H1 (cell line): ENCODE measurements at regions not wholly inside any gene's neighbourhood (a gene's known extent, or its start where the extent isn't known, plus 50 kb on each side); places are given as distances from the start of the nearest gene placed in this dataset.
A peak's percentile ranks its signal among the peaks of the same experiment; 100 is the strongest.

Experiments
- BCL11A ChIP-seq, 2 experiments: IDR thresholded peaks; one replicate each; pipeline ENCODE4 v1.6.1; 2011; ENCODE audit warnings: low read depth in 2 of 2, low read length in 2 of 2, mild to moderate bottlenecking in 2 of 2
- CHD1 ChIP-seq: IDR thresholded peaks from 2 replicates; pipeline ENCODE4 v1.6.1; 2012; ENCODE audit warnings: low read depth, low read length, improper control_type of control experiment
- EZH2 ChIP-seq: fragments of 200-600 bp; sonication (generic); IDR thresholded peaks from 2 replicates; pipeline ENCODE4 v1.7.1; 2012; ENCODE audit warnings: low read depth, mild to moderate bottlenecking, moderate library complexity, low read length, inconsistent platforms; ENCODE audit not compliant: severe bottlenecking
- SIRT6 ChIP-seq: IDR thresholded peaks from one replicate; pipeline ENCODE4 v1.7.1; 2012; ENCODE audit warnings: low read length, inconsistent platforms
- YY1 ChIP-seq: IDR thresholded peaks from 2 replicates; pipeline ENCODE4 v1.6.1; 2011; ENCODE audit warnings: low read depth, mild to moderate bottlenecking, low read length
- TF ChIP-seq, protein P1 (sequence below): fragments of 300-600 bp; sonication (generic); IDR thresholded peaks from 2 replicates; pipeline ENCODE4 v1.7.1; 2012; ENCODE audit warnings: low read length, moderate library complexity, mild to moderate bottlenecking, inconsistent platforms; ENCODE audit not compliant: insufficient replicate concordance
- TF ChIP-seq, protein P2 (sequence below): IDR thresholded peaks from 2 replicates; pipeline ENCODE4 v1.6.1; 2012; ENCODE audit warnings: low read length, inconsistent platforms

DNA sequence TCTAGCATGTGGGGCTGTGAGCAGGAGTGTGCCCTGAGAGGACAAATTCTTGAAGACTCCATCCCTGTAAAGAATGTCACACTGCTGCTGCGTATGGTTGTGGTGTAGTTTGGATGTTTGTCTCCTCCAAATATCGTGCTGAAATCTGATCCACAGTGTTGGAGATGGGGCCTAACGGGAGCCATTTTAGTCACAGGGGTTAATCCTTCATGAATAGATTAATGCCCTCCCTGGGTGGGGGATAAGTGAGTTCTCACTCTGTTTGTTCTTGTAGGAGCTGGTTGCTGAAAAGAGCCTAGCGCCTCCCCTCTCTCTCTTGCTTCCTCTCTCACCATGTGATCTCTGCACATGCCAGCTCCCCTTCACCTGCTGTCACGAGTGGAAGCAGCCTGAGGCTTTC is 94.5 kb upstream of the VASH1 start (continued):
- TF ChIP-seq, protein P1, sequence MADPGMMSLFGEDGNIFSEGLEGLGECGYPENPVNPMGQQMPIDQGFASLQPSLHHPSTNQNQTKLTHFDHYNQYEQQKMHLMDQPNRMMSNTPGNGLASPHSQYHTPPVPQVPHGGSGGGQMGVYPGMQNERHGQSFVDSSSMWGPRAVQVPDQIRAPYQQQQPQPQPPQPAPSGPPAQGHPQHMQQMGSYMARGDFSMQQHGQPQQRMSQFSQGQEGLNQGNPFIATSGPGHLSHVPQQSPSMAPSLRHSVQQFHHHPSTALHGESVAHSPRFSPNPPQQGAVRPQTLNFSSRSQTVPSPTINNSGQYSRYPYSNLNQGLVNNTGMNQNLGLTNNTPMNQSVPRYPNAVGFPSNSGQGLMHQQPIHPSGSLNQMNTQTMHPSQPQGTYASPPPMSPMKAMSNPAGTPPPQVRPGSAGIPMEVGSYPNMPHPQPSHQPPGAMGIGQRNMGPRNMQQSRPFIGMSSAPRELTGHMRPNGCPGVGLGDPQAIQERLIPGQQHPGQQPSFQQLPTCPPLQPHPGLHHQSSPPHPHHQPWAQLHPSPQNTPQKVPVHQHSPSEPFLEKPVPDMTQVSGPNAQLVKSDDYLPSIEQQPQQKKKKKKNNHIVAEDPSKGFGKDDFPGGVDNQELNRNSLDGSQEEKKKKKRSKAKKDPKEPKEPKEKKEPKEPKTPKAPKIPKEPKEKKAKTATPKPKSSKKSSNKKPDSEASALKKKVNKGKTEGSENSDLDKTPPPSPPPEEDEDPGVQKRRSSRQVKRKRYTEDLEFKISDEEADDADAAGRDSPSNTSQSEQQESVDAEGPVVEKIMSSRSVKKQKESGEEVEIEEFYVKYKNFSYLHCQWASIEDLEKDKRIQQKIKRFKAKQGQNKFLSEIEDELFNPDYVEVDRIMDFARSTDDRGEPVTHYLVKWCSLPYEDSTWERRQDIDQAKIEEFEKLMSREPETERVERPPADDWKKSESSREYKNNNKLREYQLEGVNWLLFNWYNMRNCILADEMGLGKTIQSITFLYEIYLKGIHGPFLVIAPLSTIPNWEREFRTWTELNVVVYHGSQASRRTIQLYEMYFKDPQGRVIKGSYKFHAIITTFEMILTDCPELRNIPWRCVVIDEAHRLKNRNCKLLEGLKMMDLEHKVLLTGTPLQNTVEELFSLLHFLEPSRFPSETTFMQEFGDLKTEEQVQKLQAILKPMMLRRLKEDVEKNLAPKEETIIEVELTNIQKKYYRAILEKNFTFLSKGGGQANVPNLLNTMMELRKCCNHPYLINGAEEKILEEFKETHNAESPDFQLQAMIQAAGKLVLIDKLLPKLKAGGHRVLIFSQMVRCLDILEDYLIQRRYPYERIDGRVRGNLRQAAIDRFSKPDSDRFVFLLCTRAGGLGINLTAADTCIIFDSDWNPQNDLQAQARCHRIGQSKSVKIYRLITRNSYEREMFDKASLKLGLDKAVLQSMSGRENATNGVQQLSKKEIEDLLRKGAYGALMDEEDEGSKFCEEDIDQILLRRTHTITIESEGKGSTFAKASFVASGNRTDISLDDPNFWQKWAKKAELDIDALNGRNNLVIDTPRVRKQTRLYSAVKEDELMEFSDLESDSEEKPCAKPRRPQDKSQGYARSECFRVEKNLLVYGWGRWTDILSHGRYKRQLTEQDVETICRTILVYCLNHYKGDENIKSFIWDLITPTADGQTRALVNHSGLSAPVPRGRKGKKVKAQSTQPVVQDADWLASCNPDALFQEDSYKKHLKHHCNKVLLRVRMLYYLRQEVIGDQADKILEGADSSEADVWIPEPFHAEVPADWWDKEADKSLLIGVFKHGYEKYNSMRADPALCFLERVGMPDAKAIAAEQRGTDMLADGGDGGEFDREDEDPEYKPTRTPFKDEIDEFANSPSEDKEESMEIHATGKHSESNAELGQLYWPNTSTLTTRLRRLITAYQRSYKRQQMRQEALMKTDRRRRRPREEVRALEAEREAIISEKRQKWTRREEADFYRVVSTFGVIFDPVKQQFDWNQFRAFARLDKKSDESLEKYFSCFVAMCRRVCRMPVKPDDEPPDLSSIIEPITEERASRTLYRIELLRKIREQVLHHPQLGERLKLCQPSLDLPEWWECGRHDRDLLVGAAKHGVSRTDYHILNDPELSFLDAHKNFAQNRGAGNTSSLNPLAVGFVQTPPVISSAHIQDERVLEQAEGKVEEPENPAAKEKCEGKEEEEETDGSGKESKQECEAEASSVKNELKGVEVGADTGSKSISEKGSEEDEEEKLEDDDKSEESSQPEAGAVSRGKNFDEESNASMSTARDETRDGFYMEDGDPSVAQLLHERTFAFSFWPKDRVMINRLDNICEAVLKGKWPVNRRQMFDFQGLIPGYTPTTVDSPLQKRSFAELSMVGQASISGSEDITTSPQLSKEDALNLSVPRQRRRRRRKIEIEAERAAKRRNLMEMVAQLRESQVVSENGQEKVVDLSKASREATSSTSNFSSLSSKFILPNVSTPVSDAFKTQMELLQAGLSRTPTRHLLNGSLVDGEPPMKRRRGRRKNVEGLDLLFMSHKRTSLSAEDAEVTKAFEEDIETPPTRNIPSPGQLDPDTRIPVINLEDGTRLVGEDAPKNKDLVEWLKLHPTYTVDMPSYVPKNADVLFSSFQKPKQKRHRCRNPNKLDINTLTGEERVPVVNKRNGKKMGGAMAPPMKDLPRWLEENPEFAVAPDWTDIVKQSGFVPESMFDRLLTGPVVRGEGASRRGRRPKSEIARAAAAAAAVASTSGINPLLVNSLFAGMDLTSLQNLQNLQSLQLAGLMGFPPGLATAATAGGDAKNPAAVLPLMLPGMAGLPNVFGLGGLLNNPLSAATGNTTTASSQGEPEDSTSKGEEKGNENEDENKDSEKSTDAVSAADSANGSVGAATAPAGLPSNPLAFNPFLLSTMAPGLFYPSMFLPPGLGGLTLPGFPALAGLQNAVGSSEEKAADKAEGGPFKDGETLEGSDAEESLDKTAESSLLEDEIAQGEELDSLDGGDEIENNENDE, result no peak
- no peak for TF ChIP-seq EZH2
- peak; percentile 85 for TF ChIP-seq YY1
- TF ChIP-seq CHD1, result no peak
- TF ChIP-seq, protein P2, sequence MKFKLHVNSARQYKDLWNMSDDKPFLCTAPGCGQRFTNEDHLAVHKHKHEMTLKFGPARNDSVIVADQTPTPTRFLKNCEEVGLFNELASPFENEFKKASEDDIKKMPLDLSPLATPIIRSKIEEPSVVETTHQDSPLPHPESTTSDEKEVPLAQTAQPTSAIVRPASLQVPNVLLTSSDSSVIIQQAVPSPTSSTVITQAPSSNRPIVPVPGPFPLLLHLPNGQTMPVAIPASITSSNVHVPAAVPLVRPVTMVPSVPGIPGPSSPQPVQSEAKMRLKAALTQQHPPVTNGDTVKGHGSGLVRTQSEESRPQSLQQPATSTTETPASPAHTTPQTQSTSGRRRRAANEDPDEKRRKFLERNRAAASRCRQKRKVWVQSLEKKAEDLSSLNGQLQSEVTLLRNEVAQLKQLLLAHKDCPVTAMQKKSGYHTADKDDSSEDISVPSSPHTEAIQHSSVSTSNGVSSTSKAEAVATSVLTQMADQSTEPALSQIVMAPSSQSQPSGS, result no peak
- no peak for TF ChIP-seq SIRT6
- no peak for TF ChIP-seq BCL11A (IDR thresholded peaks at IDR 0.05; ENCODE audit: low read depth in 2 of 2, low read length in 2 of 2)
